Body of pancreas (tissue), 4 donors: ENCODE measurements at regions not wholly inside any gene's neighbourhood (a gene's known extent, or its start where the extent isn't known, plus 50 kb on each side); places are given as distances from the start of the nearest gene placed in this dataset.

Experiments
- ATAC-seq: fragments of 150-250 bp; one replicate; pipeline ENCODE4 v1.9.1; 2016
- DNase-seq, 4 donors: peaks; one replicate each; pipeline ENCODE4 v3.0.0-alpha.2; 2019
- H3K27ac ChIP-seq, 4 donors: fragments of 200-600 bp; sonication (generic); 1 replicate in 3 of 4; 2 replicates in 1 of 4; pipeline versions ENCODE4 v1.5.1 to v1.6.1; 2016 to 2019; ENCODE audit warnings: mild to moderate bottlenecking in 1 of 4, mixed read lengths in 1 of 4, moderate library complexity in 1 of 4
- H3K27me3 ChIP-seq, 2 donors: fragments of 200-600 bp; sonication (generic); one replicate each; pipeline ENCODE4 v1.6.0; 2016; ENCODE audit warnings: mild to moderate bottlenecking in 1 of 2
- H3K36me3 ChIP-seq, 2 donors: fragments of 200-600 bp; sonication (generic); replicated peaks in 1 of 2; 2 replicates each; pipeline ENCODE4 v1.5.1; 2016; ENCODE audit warnings: low read depth in 2 of 2; ENCODE audit not compliant: insufficient read depth in 1 of 2
- H3K4me1 ChIP-seq: fragments of 200-600 bp; sonication (generic); one replicate; pipeline ENCODE4 v1.6.0; 2016
- H3K4me3 ChIP-seq, 2 donors: fragments of 200-600 bp; sonication (generic); 1 replicate in 1 of 2; 2 replicates in 1 of 2; pipeline ENCODE4 v1.5.1; 2016 to 2019
- H3K9me3 ChIP-seq, 3 donors: fragments of 200-600 bp; sonication (generic); 1 replicate in 2 of 3; 2 replicates in 1 of 3; pipeline ENCODE4 v1.5.1; 2016
- CTCF ChIP-seq, 7 experiments: fragments of 450-650 bp in 4 of 7; fragments of 200-600 bp in 3 of 7; sonication (generic) in 3 of 7; IDR thresholded peaks; one replicate each; pipeline ENCODE4 v1.5.1; 2016 to 2019; ENCODE audit warnings: antibody characterized with exemption in 7 of 7
- POLR2A ChIP-seq, 3 donors: fragments of 450-650 bp; IDR thresholded peaks; one replicate each; pipeline ENCODE4 v1.6.1; 2016; ENCODE audit warnings: antibody characterized with exemption in 3 of 3, mild to moderate bottlenecking in 2 of 3
- WGBS, 2 donors: methylation state at CpG; one replicate each; pipeline ENCODE4 v1.1.5; 2017; 5-methylcytosine and 5-hydroxymethylcytosine counted together
- intact Hi-C: fragments of 100-400 bp; cut with DNase I; formaldehyde crosslinking; loops from one replicate; pipeline ENCODE4 v1.15.1; 2023

- Histone ChIP-seq H3K4me3 (no peak overlapping the region), H3K36me3 (no peaks in the 10 kb centered on the region), H3K27me3 (no peaks in the 10 kb centered on the region), H3K27ac (no peak overlapping the region), H3K9me3 (no peaks in the 10 kb centered on the region), H3K4me1 (no peaks in the 10 kb centered on the region)
- ATAC-seq (no peak), DNase-seq (no peak)
- intact Hi-C loops: no loop called here
- no peak for TF ChIP-seq POLR2A (IDR thresholded peaks at IDR 0.05)
- no peak for TF ChIP-seq CTCF (IDR thresholded peaks at IDR 0.05)
- 65 to 78% methylated on average over 6 of the region's 6 CpGs for WGBS, 2 donors
Observed at GRCh38 chr21:26766826-26767325, 78.3 kb downstream of the ADAMTS1 start.

- intact Hi-C loops: no loop called here
- Histone ChIP-seq H3K27ac (no peak overlapping the region), H3K4me1 (no peaks in the 10 kb centered on the region), H3K9me3 (no peaks in the 10 kb centered on the region), H3K4me3 (no peak overlapping the region), H3K36me3 (no peaks in the 10 kb centered on the region), H3K27me3 (no peaks in the 10 kb centered on the region)
- no peak for TF ChIP-seq POLR2A (IDR thresholded peaks at IDR 0.05)
- TF ChIP-seq CTCF (IDR thresholded peaks at IDR 0.05): no peak
- DNase-seq (no peak), ATAC-seq (no peak)
- WGBS, 2 donors: 84 to 89% methylated on average over 8 of the region's 8 CpGs
Observed at GRCh38 chr21:26761174-26761915, 83.9 kb downstream of the ADAMTS1 start.

- DNase-seq: no peak
- no peak for TF ChIP-seq CTCF (IDR thresholded peaks at IDR 0.05)
- no peak for TF ChIP-seq POLR2A (IDR thresholded peaks at IDR 0.05)
- intact Hi-C loops: no loop called here
- ATAC-seq: no peak
- WGBS, 2 donors: 52 to 55% methylated on average over 2 of the region's 2 CpGs
- H3K27me3 ChIP-seq: no peaks in the 10 kb centered on the region
- H3K36me3 ChIP-seq: no peaks in the 10 kb centered on the region
- H3K4me3 ChIP-seq: no peak overlapping the region
- H3K9me3 ChIP-seq: no peaks in the 10 kb centered on the region
- H3K4me1 ChIP-seq: no peaks in the 10 kb centered on the region
- no peak overlapping the region for H3K27ac ChIP-seq
Observed at GRCh38 chr21:26759731-26760130, 85.5 kb downstream of the ADAMTS1 start.

- no peaks in the 10 kb centered on the region for H3K4me1 ChIP-seq
- 57 to 58% methylated on average over 3 of the region's 3 CpGs for WGBS, 2 donors
- ATAC-seq (no peak), DNase-seq (no peak)
- H3K9me3 ChIP-seq: no peaks in the 10 kb centered on the region
- TF ChIP-seq CTCF (IDR thresholded peaks at IDR 0.05): no peak
- TF ChIP-seq POLR2A (IDR thresholded peaks at IDR 0.05): no peak
- no peak overlapping the region for H3K27ac ChIP-seq
- H3K36me3 ChIP-seq: no peaks in the 10 kb centered on the region
- intact Hi-C loops: no loop called here
- no peaks in the 10 kb centered on the region for H3K27me3 ChIP-seq
- no peak overlapping the region for H3K4me3 ChIP-seq
Observed at GRCh38 chr21:26758083-26758880, 86.9 kb downstream of the ADAMTS1 start.
